ENCODE measurements at regions not wholly inside any gene's neighbourhood (a gene's known extent, or its start where the extent isn't known, plus 50 kb on each side); places are given as distances from the start of the nearest gene placed in this dataset.

DNA sequence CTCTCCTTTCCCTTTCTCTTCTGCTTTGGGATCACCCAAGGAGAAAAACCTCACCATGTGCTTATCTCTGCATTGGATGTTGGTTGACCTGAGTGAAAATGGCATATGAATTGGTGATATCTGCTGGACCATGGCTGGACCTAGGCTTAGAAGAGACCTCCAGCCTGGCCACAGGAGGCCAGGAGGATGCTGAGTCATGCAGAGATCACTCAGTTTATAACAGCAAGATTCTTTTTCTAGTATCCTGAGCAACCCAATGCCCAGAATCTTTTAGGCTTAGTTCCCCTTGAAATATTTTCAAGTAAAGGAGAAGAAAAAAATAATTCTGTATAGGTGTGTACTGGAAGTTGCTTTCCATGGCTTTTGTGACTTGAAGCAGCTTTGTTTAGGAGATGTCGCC lies 236.3 kb downstream of the KLF6 start:
- TF ChIP-seq, protein P1, sequence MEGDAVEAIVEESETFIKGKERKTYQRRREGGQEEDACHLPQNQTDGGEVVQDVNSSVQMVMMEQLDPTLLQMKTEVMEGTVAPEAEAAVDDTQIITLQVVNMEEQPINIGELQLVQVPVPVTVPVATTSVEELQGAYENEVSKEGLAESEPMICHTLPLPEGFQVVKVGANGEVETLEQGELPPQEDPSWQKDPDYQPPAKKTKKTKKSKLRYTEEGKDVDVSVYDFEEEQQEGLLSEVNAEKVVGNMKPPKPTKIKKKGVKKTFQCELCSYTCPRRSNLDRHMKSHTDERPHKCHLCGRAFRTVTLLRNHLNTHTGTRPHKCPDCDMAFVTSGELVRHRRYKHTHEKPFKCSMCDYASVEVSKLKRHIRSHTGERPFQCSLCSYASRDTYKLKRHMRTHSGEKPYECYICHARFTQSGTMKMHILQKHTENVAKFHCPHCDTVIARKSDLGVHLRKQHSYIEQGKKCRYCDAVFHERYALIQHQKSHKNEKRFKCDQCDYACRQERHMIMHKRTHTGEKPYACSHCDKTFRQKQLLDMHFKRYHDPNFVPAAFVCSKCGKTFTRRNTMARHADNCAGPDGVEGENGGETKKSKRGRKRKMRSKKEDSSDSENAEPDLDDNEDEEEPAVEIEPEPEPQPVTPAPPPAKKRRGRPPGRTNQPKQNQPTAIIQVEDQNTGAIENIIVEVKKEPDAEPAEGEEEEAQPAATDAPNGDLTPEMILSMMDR (conservative IDR thresholded peaks at IDR 0.05 in 1 of 2, IDR thresholded peaks at IDR 0.05 in 1 of 2; ENCODE audit: low read depth in 1 of 2, low read length in 2 of 2), result no peak
- no peak for TF ChIP-seq EZH2 (IDR thresholded peaks at IDR 0.05; ENCODE audit: low read length, missing control alignments)
